GM12878 (cell line): ENCODE measurements at regions not wholly inside any gene's neighbourhood (a gene's known extent, or its start where the extent isn't known, plus 50 kb on each side); places are given as distances from the start of the nearest gene placed in this dataset.

Experiments
- ATAC-seq: fragments of 200-7000 bp; cut with Tn5 transposase; 3 replicates; pipeline ENCODE4 v1.9.1; 2020; ENCODE audit warnings: mild to moderate bottlenecking, moderate library complexity
- BruUV-seq: library from RNA; stranded (reverse); fragments of 400-500 nt; replicated peaks from 2 replicates; lab custom pipeline; 2021; lab: Mats Ljungman, UMichigan
- CTCF ChIA-PET: fragments of 300-600 bp; sonication (Branson Sonifier 250); formaldehyde crosslinking; extraction: SDS; loops from one replicate; lab custom pipeline; 2021; ENCODE audit warnings: inconsistent platforms; lab: Yijun Ruan, JAX
- POLR2A ChIA-PET: fragments of 350-600 bp; formaldehyde crosslinking; extraction: SDS; loops from one replicate; lab custom pipeline; 2021; ENCODE audit warnings: inconsistent platforms; lab: Charles Lee
- RAD21 ChIA-PET: fragments of 300-600 bp; sonication (Branson Sonifier 250); formaldehyde crosslinking; loops from one replicate; lab custom pipeline; 2023; ENCODE audit warnings: antibody characterized with exemption; ENCODE audit not compliant: unreplicated experiment; lab: Charles Lee
- SMC1A ChIA-PET: fragments of 300-600 bp; sonication (Branson Sonifier 250); formaldehyde crosslinking; loops from one replicate; lab custom pipeline; 2023; ENCODE audit not compliant: unreplicated experiment, uncharacterized antibody; lab: Charles Lee
- DNase-seq: peaks from one replicate; pipeline ENCODE4 v3.0.0-alpha.2; 2011; ENCODE audit warnings: low read depth, low spot score
- FAIRE-seq: peaks from 3 replicates; lab custom pipeline; 2011; peaks lifted over from hg19 to GRCh38; lab: Jason Lieb, UNC
- H2AFZ ChIP-seq: 2 replicates; pipeline ENCODE4 v1.6.0; 2011; ENCODE audit warnings: low read depth, low read length, control low read depth; ENCODE audit not compliant: control insufficient read depth
- H3K27ac ChIP-seq: 2 replicates; pipeline ENCODE4 v1.5.1; 2011; ENCODE audit warnings: control low read depth; ENCODE audit not compliant: control insufficient read depth, insufficient read depth
- H3K27me3 ChIP-seq, 2 experiments: replicated peaks in 1 of 2; 2 replicates each; pipeline versions ENCODE4 v1.6.0 to v1.6.1; 2011; ENCODE audit warnings: low read length in 1 of 2; ENCODE audit not compliant: control insufficient read depth in 2 of 2, insufficient read depth in 2 of 2
- H3K36me3 ChIP-seq, 2 experiments: 2 replicates each; pipeline ENCODE4 v1.5.1; 2011; ENCODE audit warnings: low read length in 1 of 2; ENCODE audit not compliant: control insufficient read depth in 2 of 2, insufficient read depth in 2 of 2
- H3K4me1 ChIP-seq: 2 replicates; pipeline ENCODE4 v1.6.1; 2011; ENCODE audit warnings: mild to moderate bottlenecking, low read length, moderate library complexity, mixed read lengths; ENCODE audit not compliant: control insufficient read depth, insufficient read depth
- H3K4me2 ChIP-seq: 2 replicates; pipeline ENCODE4 v1.6.0; 2011; ENCODE audit warnings: control low read depth; ENCODE audit not compliant: control insufficient read depth, insufficient read depth
- H3K4me3 ChIP-seq: fragments of 200-600 bp; sonication (generic); 2 replicates; pipeline ENCODE4 v1.5.1; 2016
- H3K79me2 ChIP-seq: 2 replicates; pipeline ENCODE4 v1.6.0; 2011; ENCODE audit warnings: low read length; ENCODE audit not compliant: control insufficient read depth, insufficient read depth
- H3K9ac ChIP-seq: 2 replicates; pipeline ENCODE4 v1.8.0; 2011; ENCODE audit warnings: low read length, control low read depth, mixed read lengths; ENCODE audit not compliant: control insufficient read depth, insufficient read depth
- H3K9me3 ChIP-seq: replicated peaks from 3 replicates; pipeline ENCODE4 v1.5.1; 2011; ENCODE audit warnings: mild to moderate bottlenecking, low read length; ENCODE audit not compliant: control insufficient read depth, insufficient read depth
- H4K20me1 ChIP-seq: 2 replicates; pipeline ENCODE4 v1.6.0; 2011; ENCODE audit not compliant: control insufficient read depth, insufficient read depth
- RAD21 ChIP-seq: IDR thresholded peaks from 2 replicates; pipeline ENCODE4 v1.6.1; 2011; ENCODE audit warnings: mild to moderate bottlenecking, low read depth, low read length, moderate library complexity; ENCODE audit not compliant: insufficient read depth
- WGBS: methylation state at CpG from one replicate; pipeline ENCODE4 v1.1.6; 2016; ENCODE audit warnings: low lambda C conversion rate; ENCODE audit not compliant: insufficient replicate concordance, insufficient coverage; ENCODE audit errors: missing lambda C conversion rate; 5-methylcytosine and 5-hydroxymethylcytosine counted together
- in situ Hi-C: fragments of 300-500 bp; cut with MboI; formaldehyde crosslinking; loops from 9 replicates; pipeline ENCODE4 v1.14.3; 2018; ENCODE audit warnings: mixed read lengths
- intact Hi-C: fragments of 100-400 bp; cut with micrococcal nuclease; formaldehyde crosslinking; loops from one replicate; pipeline ENCODE4 v1.14.2; 2022; ENCODE audit not compliant: unreplicated experiment
- TF ChIP-seq, protein P1 (sequence below), 3 experiments: IDR thresholded peaks in 2 of 3; conservative IDR thresholded peaks in 1 of 3; 2 replicates each; pipeline ENCODE4 v1.5.1; 2011; ENCODE audit warnings: low read depth in 3 of 3, low read length in 3 of 3, mild to moderate bottlenecking in 3 of 3, control low read depth in 2 of 3, moderate library complexity in 2 of 3, inconsistent platforms in 1 of 3, mixed read lengths in 1 of 3; ENCODE audit not compliant: control insufficient read depth in 2 of 3, insufficient read depth in 1 of 3; ENCODE audit errors: extremely low read depth in 1 of 3
- TF ChIP-seq, protein P2 (sequence below): IDR thresholded peaks from 2 replicates; pipeline ENCODE4 v1.6.1; 2012; ENCODE audit warnings: improper control_type of control experiment, low read depth, low read length; ENCODE audit not compliant: insufficient replicate concordance

DNA sequence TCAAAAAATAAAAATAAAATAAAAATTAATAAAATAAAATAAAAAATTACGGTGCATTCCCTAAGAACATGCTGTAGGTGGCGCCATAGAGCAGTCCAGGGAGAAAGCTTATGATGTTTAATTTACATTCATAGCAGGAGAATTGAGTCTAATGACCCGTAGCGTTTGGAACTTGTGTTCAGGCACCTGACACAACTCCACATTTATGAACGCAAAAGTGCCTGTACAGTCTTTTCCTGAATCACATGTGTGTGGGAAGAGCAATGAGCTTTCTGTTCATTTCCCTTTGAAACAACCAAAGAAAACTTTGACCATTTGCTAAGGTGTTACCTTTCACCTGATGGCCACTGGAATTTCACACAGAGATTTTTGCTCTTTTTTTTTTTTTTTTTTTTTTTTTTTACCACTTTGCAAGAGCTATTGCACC lies 60.6 kb upstream of the KCNA1 start:
- in situ Hi-C loops (no loop called here), intact Hi-C loops (no loop called here)
- BruUV-seq = no TSS peak
- POLR2A ChIA-PET = no interaction called here
- RAD21 ChIA-PET = interaction anchor here (0.6 to 0.8 kb wide), 3 partner anchors 9 to 146 kb away, joined by 3 to 5 read pairs (median 4); a partner anchor contains a TSS
- 3% methylated on average over 5 of the region's 5 CpGs for WGBS
- no peak overlapping the region for H3K27ac ChIP-seq
- CTCF ChIA-PET = interaction anchor here (0.6 to 4.0 kb wide), 20 partner anchors 9 to 245 kb away, joined by 3 to 47 read pairs (median 4); no protein-coding TSS in a partner anchor
- FAIRE-seq (no peak), DNase-seq (no peak), ATAC-seq (no peak; the same call in 2 of the 3 replicates)
- no peaks in the 10 kb centered on the region for H4K20me1 ChIP-seq
- SMC1A ChIA-PET = interaction anchor here (0.8 to 2.5 kb wide), 4 partner anchors 8 to 42 kb away, joined by 3 to 7 read pairs (median 4); no protein-coding TSS in a partner anchor
- no peaks in the 10 kb centered on the region for H3K27me3 ChIP-seq
- no peaks in the 10 kb centered on the region for H3K4me1 ChIP-seq
- H2AFZ ChIP-seq = no peak overlapping the region
- no peaks in the 10 kb centered on the region for H3K79me2 ChIP-seq
- no peak overlapping the region for H3K4me2 ChIP-seq
- no peaks in the 10 kb centered on the region for H3K36me3 ChIP-seq
- peak; percentile 56 for TF ChIP-seq RAD21
- TF ChIP-seq, protein P1, sequence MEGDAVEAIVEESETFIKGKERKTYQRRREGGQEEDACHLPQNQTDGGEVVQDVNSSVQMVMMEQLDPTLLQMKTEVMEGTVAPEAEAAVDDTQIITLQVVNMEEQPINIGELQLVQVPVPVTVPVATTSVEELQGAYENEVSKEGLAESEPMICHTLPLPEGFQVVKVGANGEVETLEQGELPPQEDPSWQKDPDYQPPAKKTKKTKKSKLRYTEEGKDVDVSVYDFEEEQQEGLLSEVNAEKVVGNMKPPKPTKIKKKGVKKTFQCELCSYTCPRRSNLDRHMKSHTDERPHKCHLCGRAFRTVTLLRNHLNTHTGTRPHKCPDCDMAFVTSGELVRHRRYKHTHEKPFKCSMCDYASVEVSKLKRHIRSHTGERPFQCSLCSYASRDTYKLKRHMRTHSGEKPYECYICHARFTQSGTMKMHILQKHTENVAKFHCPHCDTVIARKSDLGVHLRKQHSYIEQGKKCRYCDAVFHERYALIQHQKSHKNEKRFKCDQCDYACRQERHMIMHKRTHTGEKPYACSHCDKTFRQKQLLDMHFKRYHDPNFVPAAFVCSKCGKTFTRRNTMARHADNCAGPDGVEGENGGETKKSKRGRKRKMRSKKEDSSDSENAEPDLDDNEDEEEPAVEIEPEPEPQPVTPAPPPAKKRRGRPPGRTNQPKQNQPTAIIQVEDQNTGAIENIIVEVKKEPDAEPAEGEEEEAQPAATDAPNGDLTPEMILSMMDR (IDR thresholded peaks at IDR 0.05 in 2 of 3, conservative IDR thresholded peaks at IDR 0.05 in 1 of 3; ENCODE audit: control insufficient read depth in 2 of 3, extremely low read depth in 1 of 3, insufficient read depth in 1 of 3, low read depth in 3 of 3, low read length in 3 of 3) = peak; percentile 48 to 67 (median 60)
- TF ChIP-seq, protein P2, sequence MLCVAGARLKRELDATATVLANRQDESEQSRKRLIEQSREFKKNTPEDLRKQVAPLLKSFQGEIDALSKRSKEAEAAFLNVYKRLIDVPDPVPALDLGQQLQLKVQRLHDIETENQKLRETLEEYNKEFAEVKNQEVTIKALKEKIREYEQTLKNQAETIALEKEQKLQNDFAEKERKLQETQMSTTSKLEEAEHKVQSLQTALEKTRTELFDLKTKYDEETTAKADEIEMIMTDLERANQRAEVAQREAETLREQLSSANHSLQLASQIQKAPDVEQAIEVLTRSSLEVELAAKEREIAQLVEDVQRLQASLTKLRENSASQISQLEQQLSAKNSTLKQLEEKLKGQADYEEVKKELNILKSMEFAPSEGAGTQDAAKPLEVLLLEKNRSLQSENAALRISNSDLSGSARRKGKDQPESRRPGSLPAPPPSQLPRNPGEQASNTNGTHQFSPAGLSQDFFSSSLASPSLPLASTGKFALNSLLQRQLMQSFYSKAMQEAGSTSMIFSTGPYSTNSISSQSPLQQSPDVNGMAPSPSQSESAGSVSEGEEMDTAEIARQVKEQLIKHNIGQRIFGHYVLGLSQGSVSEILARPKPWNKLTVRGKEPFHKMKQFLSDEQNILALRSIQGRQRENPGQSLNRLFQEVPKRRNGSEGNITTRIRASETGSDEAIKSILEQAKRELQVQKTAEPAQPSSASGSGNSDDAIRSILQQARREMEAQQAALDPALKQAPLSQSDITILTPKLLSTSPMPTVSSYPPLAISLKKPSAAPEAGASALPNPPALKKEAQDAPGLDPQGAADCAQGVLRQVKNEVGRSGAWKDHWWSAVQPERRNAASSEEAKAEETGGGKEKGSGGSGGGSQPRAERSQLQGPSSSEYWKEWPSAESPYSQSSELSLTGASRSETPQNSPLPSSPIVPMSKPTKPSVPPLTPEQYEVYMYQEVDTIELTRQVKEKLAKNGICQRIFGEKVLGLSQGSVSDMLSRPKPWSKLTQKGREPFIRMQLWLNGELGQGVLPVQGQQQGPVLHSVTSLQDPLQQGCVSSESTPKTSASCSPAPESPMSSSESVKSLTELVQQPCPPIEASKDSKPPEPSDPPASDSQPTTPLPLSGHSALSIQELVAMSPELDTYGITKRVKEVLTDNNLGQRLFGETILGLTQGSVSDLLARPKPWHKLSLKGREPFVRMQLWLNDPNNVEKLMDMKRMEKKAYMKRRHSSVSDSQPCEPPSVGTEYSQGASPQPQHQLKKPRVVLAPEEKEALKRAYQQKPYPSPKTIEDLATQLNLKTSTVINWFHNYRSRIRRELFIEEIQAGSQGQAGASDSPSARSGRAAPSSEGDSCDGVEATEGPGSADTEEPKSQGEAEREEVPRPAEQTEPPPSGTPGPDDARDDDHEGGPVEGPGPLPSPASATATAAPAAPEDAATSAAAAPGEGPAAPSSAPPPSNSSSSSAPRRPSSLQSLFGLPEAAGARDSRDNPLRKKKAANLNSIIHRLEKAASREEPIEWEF = no peak
- no peaks in the 10 kb centered on the region for H3K9me3 ChIP-seq
- H3K4me3 ChIP-seq = no peak overlapping the region
- H3K9ac ChIP-seq = no peak overlapping the region
